IMR-90 (cell line): ENCODE measurements at regions not wholly inside any gene's neighbourhood (a gene's known extent, or its start where the extent isn't known, plus 50 kb on each side); places are given as distances from the start of the nearest gene placed in this dataset.

ENCODE experiments used
- ATAC-seq: fragments of 200-7000 bp; cut with Tn5 transposase; 2 replicates; pipeline ENCODE4 v1.9.1; 2020; ENCODE audit warnings: low read depth, mild to moderate bottlenecking, moderate library complexity
- BruUV-seq: library from RNA; stranded (reverse); fragments of 400-500 nt; replicated peaks from 2 replicates; lab custom pipeline; 2021; lab: Mats Ljungman, UMichigan
- CTCF ChIA-PET: fragments of 300-600 bp; formaldehyde crosslinking; extraction: SDS; loops from one replicate; lab custom pipeline; 2021; ENCODE audit warnings: antibody characterized with exemption; lab: Yijun Ruan, JAX
- POLR2A ChIA-PET: fragments of 300-600 bp; sonication (Branson Sonifier 250); formaldehyde crosslinking; loops from one replicate; lab custom pipeline; 2022; ENCODE audit warnings: antibody characterized with exemption; ENCODE audit not compliant: unreplicated experiment; lab: Charles Lee
- DNase-seq: peaks from one replicate; pipeline ENCODE4 v3.0.0; 2013
- H2AFZ ChIP-seq: replicated peaks from 2 replicates; pipeline ENCODE3; 2013; ENCODE audit warnings: low read length, mild to moderate bottlenecking; ENCODE audit not compliant: poor library complexity
- H2AK5ac ChIP-seq: 2 replicates; pipeline ENCODE4 v1.6.1; 2013; ENCODE audit warnings: low read depth, low read length, inconsistent platforms
- H2AK9ac ChIP-seq: replicated peaks from 2 replicates; pipeline ENCODE3; 2013; ENCODE audit warnings: mild to moderate bottlenecking, low read depth, low read length, moderate library complexity; ENCODE audit not compliant: poor library complexity
- H2BK120ac ChIP-seq: 2 replicates; pipeline ENCODE4 v1.6.1; 2013; ENCODE audit warnings: low read depth, low read length, inconsistent platforms
- H2BK15ac ChIP-seq: 3 replicates; pipeline ENCODE4 v1.6.1; 2013; ENCODE audit warnings: low read depth, low read length, inconsistent platforms
- H2BK20ac ChIP-seq: 2 replicates; pipeline ENCODE4 v1.6.1; 2013; ENCODE audit warnings: low read depth, mild to moderate bottlenecking, inconsistent platforms, low read length, moderate library complexity
- H2BK5ac ChIP-seq: 2 replicates; pipeline ENCODE4 v1.6.1; 2013; ENCODE audit warnings: mild to moderate bottlenecking, low read depth, low read length, inconsistent platforms; ENCODE audit not compliant: poor library complexity, severe bottlenecking
- H3K14ac ChIP-seq: replicated peaks from 2 replicates; pipeline ENCODE4 v1.6.1; 2013; ENCODE audit warnings: low read depth, low read length, inconsistent platforms
- H3K18ac ChIP-seq: 2 replicates; pipeline ENCODE4 v1.6.1; 2013; ENCODE audit warnings: low read depth, low read length, control low read depth
- H3K23ac ChIP-seq: 2 replicates; pipeline ENCODE4 v1.6.1; 2013; ENCODE audit warnings: low read depth, low read length, inconsistent platforms
- H3K27ac ChIP-seq: 2 replicates; pipeline ENCODE4 v1.5.1; 2013; ENCODE audit warnings: mild to moderate bottlenecking, control low read depth, low read length; ENCODE audit not compliant: insufficient read depth
- H3K27me3 ChIP-seq: 2 replicates; pipeline ENCODE4 v1.6.1; 2013; ENCODE audit warnings: low read length; ENCODE audit not compliant: control insufficient read depth, insufficient read depth
- H3K36me3 ChIP-seq: 2 replicates; pipeline ENCODE4 v1.6.1; 2013; ENCODE audit warnings: low read length, mixed read lengths; ENCODE audit not compliant: control insufficient read depth, insufficient read depth
- H3K4ac ChIP-seq: 2 replicates; pipeline ENCODE4 v1.6.1; 2013; ENCODE audit warnings: low read depth, low read length, inconsistent platforms
- H3K4me1 ChIP-seq: 2 replicates; pipeline ENCODE4 v1.6.1; 2013; ENCODE audit warnings: low read length, mixed read lengths; ENCODE audit not compliant: control insufficient read depth, insufficient read depth
- H3K4me2 ChIP-seq: 2 replicates; pipeline ENCODE4 v1.6.1; 2013; ENCODE audit warnings: low read depth, mild to moderate bottlenecking, control low read depth, low read length, moderate library complexity
- H3K4me3 ChIP-seq: 2 replicates; pipeline ENCODE4 v1.5.1; 2013; ENCODE audit warnings: low read depth, mild to moderate bottlenecking, control low read depth, low read length, moderate library complexity; ENCODE audit not compliant: insufficient read depth
- H3K56ac ChIP-seq: 2 replicates; pipeline ENCODE4 v1.6.1; 2013; ENCODE audit warnings: low read length, inconsistent platforms; ENCODE audit not compliant: insufficient read depth; ENCODE audit errors: extremely low read depth
- H3K79me1 ChIP-seq, 2 experiments: 2 replicates each; pipeline ENCODE4 v1.6.1; 2013; ENCODE audit warnings: low read length in 2 of 2, inconsistent platforms in 1 of 2, low read depth in 1 of 2
- H3K9ac ChIP-seq: 2 replicates; pipeline ENCODE4 v1.6.1; 2013; ENCODE audit warnings: low read depth, low read length, control low read depth
- H3K9me1 ChIP-seq: 2 replicates; pipeline ENCODE4 v1.6.1; 2013; ENCODE audit warnings: low read length, inconsistent platforms; ENCODE audit not compliant: insufficient read depth
- H3K9me3 ChIP-seq: 2 replicates; pipeline ENCODE4 v1.6.1; 2013; ENCODE audit warnings: low read length; ENCODE audit not compliant: control insufficient read depth, insufficient read depth
- H4K20me1 ChIP-seq: 2 replicates; pipeline ENCODE4 v1.6.1; 2013; ENCODE audit warnings: low read length, inconsistent platforms; ENCODE audit not compliant: insufficient read depth
- H4K5ac ChIP-seq: 2 replicates; pipeline ENCODE4 v1.6.1; 2013; ENCODE audit warnings: mild to moderate bottlenecking, low read depth, low read length, control low read depth
- H4K8ac ChIP-seq, 2 experiments: 2 replicates each; pipeline ENCODE4 v1.6.1; 2013; ENCODE audit warnings: low read depth in 2 of 2, low read length in 2 of 2, control low read depth in 1 of 2, inconsistent platforms in 1 of 2
- H4K91ac ChIP-seq: 2 replicates; pipeline ENCODE4 v1.6.1; 2013; ENCODE audit warnings: low read depth, low read length, inconsistent platforms; ENCODE audit not compliant: insufficient read depth
- BHLHE40 ChIP-seq: fragments of 150-350 bp; IDR thresholded peaks from 2 replicates; pipeline ENCODE4 v1.6.1; 2016; ENCODE audit warnings: mild to moderate bottlenecking, low read depth, low read length
- CEBPB ChIP-seq: IDR thresholded peaks from 2 replicates; pipeline ENCODE4 v1.6.1; 2012; ENCODE audit warnings: low read depth, low read length, improper control_type of control experiment
- CHD1 ChIP-seq: IDR thresholded peaks from 2 replicates; pipeline ENCODE4 v1.6.1; 2012; ENCODE audit warnings: low read depth, low read length, improper control_type of control experiment
- FOS ChIP-seq: fragments of 150-350 bp; IDR thresholded peaks from 2 replicates; pipeline ENCODE4 v1.6.1; 2016; ENCODE audit warnings: low read depth, low read length
- MAFK ChIP-seq: IDR thresholded peaks from 2 replicates; pipeline ENCODE4 v1.6.1; 2012; ENCODE audit warnings: low read depth, low read length, improper control_type of control experiment
- MAZ ChIP-seq: IDR thresholded peaks from 2 replicates; pipeline ENCODE4 v1.6.1; 2012; ENCODE audit warnings: low read depth, mild to moderate bottlenecking, low read length, improper control_type of control experiment, moderate library complexity, borderline replicate concordance
- MXI1 ChIP-seq: IDR thresholded peaks from 2 replicates; pipeline ENCODE4 v1.6.1; 2012; ENCODE audit warnings: low read depth, mild to moderate bottlenecking, low read length, moderate library complexity, borderline replicate concordance
- NFE2L2 ChIP-seq: fragments of 150-350 bp; IDR thresholded peaks from 2 replicates; pipeline ENCODE4 v1.6.1; 2016; ENCODE audit warnings: low read depth, mild to moderate bottlenecking, low read length
- POLR2A ChIP-seq: IDR thresholded peaks from 2 replicates; pipeline ENCODE4 v1.6.1; 2012; ENCODE audit warnings: mild to moderate bottlenecking, low read depth, low read length
- RAD21 ChIP-seq: IDR thresholded peaks from 2 replicates; pipeline ENCODE4 v1.6.1; 2012; ENCODE audit warnings: low read length, improper control_type of control experiment
- RCOR1 ChIP-seq: IDR thresholded peaks from 2 replicates; pipeline ENCODE4 v1.6.1; 2012; ENCODE audit warnings: mild to moderate bottlenecking, low read length, improper control_type of control experiment; ENCODE audit not compliant: insufficient replicate concordance
- RFX5 ChIP-seq: IDR thresholded peaks from 2 replicates; pipeline ENCODE4 v1.8.0; 2012; ENCODE audit warnings: low read depth, mild to moderate bottlenecking, low read length, moderate library complexity
- SMC3 ChIP-seq: fragments of 150-350 bp; IDR thresholded peaks from 2 replicates; pipeline ENCODE4 v1.6.1; 2016; ENCODE audit warnings: low read depth, mild to moderate bottlenecking, antibody characterized with exemption, low read length, moderate library complexity
- WGBS, 2 experiments: methylation state at CpG; one replicate each; pipeline versions ENCODE4 v1.1.5 to v1.1.7; 2013; ENCODE audit warnings: missing lambda C conversion rate in 2 of 2; ENCODE audit not compliant: insufficient read length in 1 of 2; ENCODE audit errors: extremely low coverage in 2 of 2; 5-methylcytosine and 5-hydroxymethylcytosine counted together
- dilution Hi-C: fragments of 300-500 bp; cut with HindIII; formaldehyde crosslinking; loops from one replicate; pipeline ENCODE4 v1.14.3; 2018; ENCODE audit warnings: low sequenced_read_pairs; ENCODE audit not compliant: unreplicated experiment
- in situ Hi-C: fragments of 300-500 bp; cut with MboI; formaldehyde crosslinking; loops from 3 replicates; pipeline ENCODE4 v1.14.3; 2019; ENCODE audit warnings: low sequenced_read_pairs, inconsistent platforms, mixed read lengths
- intact Hi-C: fragments of 100-400 bp; cut with micrococcal nuclease; formaldehyde crosslinking; loops from 2 replicates; pipeline ENCODE4 v1.10.0; 2022
- TF ChIP-seq, protein P1 (sequence below): conservative IDR thresholded peaks from 2 replicates; pipeline ENCODE4 v1.5.1; 2012; ENCODE audit warnings: mild to moderate bottlenecking, low read depth, low read length, improper control_type of control experiment
- TF ChIP-seq, protein P2 (sequence below): fragments of 150-350 bp; IDR thresholded peaks from 2 replicates; pipeline ENCODE4 v1.6.1; 2017; ENCODE audit warnings: mild to moderate bottlenecking, antibody characterized with exemption, low read length, low read depth
- TF ChIP-seq, protein P3 (sequence below): fragments of 150-350 bp; IDR thresholded peaks from 2 replicates; pipeline ENCODE4 v1.6.1; 2016; ENCODE audit warnings: low read depth, mild to moderate bottlenecking, low read length, moderate library complexity, borderline replicate concordance

DNA sequence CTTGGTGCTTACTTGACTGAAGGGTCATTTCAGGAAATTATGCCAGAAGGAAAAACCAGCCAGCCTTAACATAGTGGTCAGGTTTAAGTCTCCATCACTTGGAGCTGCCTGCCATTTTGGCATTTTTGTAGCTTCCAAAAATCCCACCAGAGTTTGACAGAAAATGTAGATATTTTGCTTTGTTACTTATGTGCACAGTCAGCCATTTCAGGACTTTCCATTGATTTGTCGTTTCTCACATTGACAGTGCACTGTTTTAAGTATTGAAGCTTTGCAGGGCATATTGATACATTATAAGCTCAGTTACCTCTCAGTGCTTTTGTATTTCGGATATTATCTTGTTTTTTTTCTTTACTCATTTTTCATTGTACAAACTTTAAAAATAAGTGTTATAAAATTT is 89.0 kb upstream of the ANKRD34C start:
- in situ Hi-C loops: no loop called here

More for the DNA sequence above, 89.0 kb upstream of the ANKRD34C start:
- H3K4ac ChIP-seq: no peak overlapping the region
- H3K18ac ChIP-seq: no peak overlapping the region
- dilution Hi-C loops (no loop called here), intact Hi-C loops (no loop called here)
- H2AK9ac ChIP-seq: no peak overlapping the region
- no peak overlapping the region for H2BK120ac ChIP-seq
- H2AFZ ChIP-seq: no peak overlapping the region
- no peak overlapping the region for H3K4me3 ChIP-seq
- no peaks in the 10 kb centered on the region for H3K9me1 ChIP-seq
- H3K4me1 ChIP-seq: no peaks in the 10 kb centered on the region
- H4K8ac ChIP-seq: no peak overlapping the region
- no peak overlapping the region for H4K5ac ChIP-seq
- H3K27me3 ChIP-seq: peaks cover 30% of the 10 kb centered on the region
- ChIA-PET CTCF (interaction anchor here (1.5 kb wide), 1 partner anchor 9 kb away, joined by 5 read pairs; no protein-coding TSS in a partner anchor), POLR2A (no interaction called here)
- H3K56ac ChIP-seq: no peak overlapping the region
- H3K27ac ChIP-seq: no peak overlapping the region
- H2BK15ac ChIP-seq: no peak overlapping the region
- no peaks in the 10 kb centered on the region for H3K9me3 ChIP-seq
- H3K23ac ChIP-seq: no peak overlapping the region
- no peak overlapping the region for H4K91ac ChIP-seq
- no peak overlapping the region for H2BK5ac ChIP-seq
- H3K36me3 ChIP-seq: no peaks in the 10 kb centered on the region
- H3K14ac ChIP-seq: no peak overlapping the region
- no peak overlapping the region for H3K9ac ChIP-seq
- BruUV-seq: no TSS peak
- no peaks in the 10 kb centered on the region for H3K79me1 ChIP-seq
- DNase-seq: no peak
- no peak for ATAC-seq
- H2AK5ac ChIP-seq: no peak overlapping the region
- no peaks in the 10 kb centered on the region for H4K20me1 ChIP-seq
- no CpG with 5 or more reads among the region's 2 CpGs for WGBS, 2 experiments
- no peak overlapping the region for H3K4me2 ChIP-seq
- H2BK20ac ChIP-seq: no peak overlapping the region
- TF ChIP-seq NFE2L2 (no peak), SMC3 (no peak), FOS (no peak), MXI1 (no peak), RAD21 (no peak), RFX5 (no peak), CEBPB (no peak), RCOR1 (no peak), MAFK (no peak), POLR2A (no peak), BHLHE40 (no peak), MAZ (no peak), CHD1 (no peak)
- TF ChIP-seq, protein P1, sequence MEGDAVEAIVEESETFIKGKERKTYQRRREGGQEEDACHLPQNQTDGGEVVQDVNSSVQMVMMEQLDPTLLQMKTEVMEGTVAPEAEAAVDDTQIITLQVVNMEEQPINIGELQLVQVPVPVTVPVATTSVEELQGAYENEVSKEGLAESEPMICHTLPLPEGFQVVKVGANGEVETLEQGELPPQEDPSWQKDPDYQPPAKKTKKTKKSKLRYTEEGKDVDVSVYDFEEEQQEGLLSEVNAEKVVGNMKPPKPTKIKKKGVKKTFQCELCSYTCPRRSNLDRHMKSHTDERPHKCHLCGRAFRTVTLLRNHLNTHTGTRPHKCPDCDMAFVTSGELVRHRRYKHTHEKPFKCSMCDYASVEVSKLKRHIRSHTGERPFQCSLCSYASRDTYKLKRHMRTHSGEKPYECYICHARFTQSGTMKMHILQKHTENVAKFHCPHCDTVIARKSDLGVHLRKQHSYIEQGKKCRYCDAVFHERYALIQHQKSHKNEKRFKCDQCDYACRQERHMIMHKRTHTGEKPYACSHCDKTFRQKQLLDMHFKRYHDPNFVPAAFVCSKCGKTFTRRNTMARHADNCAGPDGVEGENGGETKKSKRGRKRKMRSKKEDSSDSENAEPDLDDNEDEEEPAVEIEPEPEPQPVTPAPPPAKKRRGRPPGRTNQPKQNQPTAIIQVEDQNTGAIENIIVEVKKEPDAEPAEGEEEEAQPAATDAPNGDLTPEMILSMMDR: no peak
- TF ChIP-seq, protein P2, sequence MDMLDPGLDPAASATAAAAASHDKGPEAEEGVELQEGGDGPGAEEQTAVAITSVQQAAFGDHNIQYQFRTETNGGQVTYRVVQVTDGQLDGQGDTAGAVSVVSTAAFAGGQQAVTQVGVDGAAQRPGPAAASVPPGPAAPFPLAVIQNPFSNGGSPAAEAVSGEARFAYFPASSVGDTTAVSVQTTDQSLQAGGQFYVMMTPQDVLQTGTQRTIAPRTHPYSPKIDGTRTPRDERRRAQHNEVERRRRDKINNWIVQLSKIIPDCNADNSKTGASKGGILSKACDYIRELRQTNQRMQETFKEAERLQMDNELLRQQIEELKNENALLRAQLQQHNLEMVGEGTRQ: no peak
- TF ChIP-seq, protein P3, sequence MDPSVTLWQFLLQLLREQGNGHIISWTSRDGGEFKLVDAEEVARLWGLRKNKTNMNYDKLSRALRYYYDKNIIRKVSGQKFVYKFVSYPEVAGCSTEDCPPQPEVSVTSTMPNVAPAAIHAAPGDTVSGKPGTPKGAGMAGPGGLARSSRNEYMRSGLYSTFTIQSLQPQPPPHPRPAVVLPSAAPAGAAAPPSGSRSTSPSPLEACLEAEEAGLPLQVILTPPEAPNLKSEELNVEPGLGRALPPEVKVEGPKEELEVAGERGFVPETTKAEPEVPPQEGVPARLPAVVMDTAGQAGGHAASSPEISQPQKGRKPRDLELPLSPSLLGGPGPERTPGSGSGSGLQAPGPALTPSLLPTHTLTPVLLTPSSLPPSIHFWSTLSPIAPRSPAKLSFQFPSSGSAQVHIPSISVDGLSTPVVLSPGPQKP: no peak
